ENCODE measurements at regions not wholly inside any gene's neighbourhood (a gene's known extent, or its start where the extent isn't known, plus 50 kb on each side); places are given as distances from the start of the nearest gene placed in this dataset.

DNA sequence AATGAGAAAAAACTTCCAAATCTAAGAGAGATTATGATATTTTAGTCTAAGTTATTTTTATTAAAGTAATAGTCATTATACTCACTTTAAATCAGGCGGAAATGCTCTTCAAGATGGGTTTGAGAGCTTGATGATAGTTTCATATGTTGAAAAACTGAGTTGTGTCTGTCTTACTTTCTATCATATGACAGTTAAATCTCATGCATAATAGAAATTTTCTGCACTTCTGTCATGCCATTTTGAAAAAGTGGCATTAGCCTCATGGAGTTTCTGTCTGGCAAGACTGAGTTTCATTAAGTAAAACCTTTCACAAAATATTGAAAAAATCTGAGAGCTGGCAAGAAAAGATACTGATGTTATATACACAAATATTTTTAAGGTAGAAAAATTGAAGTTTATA, 511.8 kb downstream of the EPHA3 start:
- no peaks in the 10 kb centered on the region for H3K79me2 ChIP-seq (ENCODE audit: insufficient read depth, low read length)

DNA sequence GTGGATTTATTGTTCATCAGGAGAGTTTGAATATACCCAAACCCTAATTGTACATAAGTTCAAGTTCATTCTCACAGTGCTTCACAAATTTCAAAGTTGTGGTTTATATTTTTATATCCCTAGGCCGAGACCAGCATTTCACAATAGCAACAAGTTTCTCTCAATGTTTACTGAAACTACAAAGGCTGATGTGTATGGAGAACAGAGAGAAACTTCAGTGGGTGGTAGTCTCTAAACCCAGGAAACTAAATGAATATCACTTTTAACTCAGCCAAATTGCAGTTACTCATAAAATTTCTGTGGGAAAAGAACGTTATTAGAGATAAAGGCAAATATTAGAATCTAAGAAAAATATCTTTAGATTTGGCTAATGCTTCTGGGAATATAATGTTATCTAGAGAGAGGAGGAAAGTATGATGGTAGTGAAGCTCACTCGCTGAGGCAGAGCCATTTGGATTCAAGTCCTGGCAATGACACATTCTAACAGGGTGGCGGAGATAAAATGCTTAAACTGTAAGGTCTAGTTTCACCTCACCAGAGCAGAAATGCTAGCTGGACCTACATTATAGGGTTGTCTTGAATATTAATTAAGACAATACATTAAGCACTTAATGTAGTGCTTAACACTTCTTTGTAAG, 514.8 kb downstream of the EPHA3 start:
- Histone ChIP-seq H3K4me2 (ENCODE audit: insufficient read depth, low read length) (no peak overlapping the region), H3K27ac (ENCODE audit: low read depth, low read length) (no peak overlapping the region), H3K4me1 (ENCODE audit: insufficient read depth, low read length) (no peaks in the 10 kb centered on the region), H4K20me1 (ENCODE audit: insufficient read depth, low read length) (no peaks in the 10 kb centered on the region), H3K9me3 (ENCODE audit: low read depth, low read length) (no peaks in the 10 kb centered on the region), H3K79me2 (ENCODE audit: insufficient read depth, low read length) (no peaks in the 10 kb centered on the region), H3K27me3 (ENCODE audit: insufficient read depth, low read length) (no peaks in the 10 kb centered on the region), H3K36me3 (ENCODE audit: insufficient read depth, low read length) (no peaks in the 10 kb centered on the region), H2AFZ (ENCODE audit: low read length) (no peak overlapping the region), H3K4me3 (ENCODE audit: insufficient read depth, low read length) (no peak overlapping the region)
- TF ChIP-seq, protein P1, sequence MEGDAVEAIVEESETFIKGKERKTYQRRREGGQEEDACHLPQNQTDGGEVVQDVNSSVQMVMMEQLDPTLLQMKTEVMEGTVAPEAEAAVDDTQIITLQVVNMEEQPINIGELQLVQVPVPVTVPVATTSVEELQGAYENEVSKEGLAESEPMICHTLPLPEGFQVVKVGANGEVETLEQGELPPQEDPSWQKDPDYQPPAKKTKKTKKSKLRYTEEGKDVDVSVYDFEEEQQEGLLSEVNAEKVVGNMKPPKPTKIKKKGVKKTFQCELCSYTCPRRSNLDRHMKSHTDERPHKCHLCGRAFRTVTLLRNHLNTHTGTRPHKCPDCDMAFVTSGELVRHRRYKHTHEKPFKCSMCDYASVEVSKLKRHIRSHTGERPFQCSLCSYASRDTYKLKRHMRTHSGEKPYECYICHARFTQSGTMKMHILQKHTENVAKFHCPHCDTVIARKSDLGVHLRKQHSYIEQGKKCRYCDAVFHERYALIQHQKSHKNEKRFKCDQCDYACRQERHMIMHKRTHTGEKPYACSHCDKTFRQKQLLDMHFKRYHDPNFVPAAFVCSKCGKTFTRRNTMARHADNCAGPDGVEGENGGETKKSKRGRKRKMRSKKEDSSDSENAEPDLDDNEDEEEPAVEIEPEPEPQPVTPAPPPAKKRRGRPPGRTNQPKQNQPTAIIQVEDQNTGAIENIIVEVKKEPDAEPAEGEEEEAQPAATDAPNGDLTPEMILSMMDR (IDR thresholded peaks at IDR 0.05; ENCODE audit: extremely low read depth, low read depth, low read length): no peak
- no peak for DNase-seq (ENCODE audit: insufficient read length, low spot score, missing footprints)

More for the DNA sequence above, 511.8 kb downstream of the EPHA3 start:
- Histone ChIP-seq H3K36me3 (ENCODE audit: insufficient read depth, low read length) (no peaks in the 10 kb centered on the region), H3K27me3 (ENCODE audit: insufficient read depth, low read length) (no peaks in the 10 kb centered on the region), H3K9me3 (ENCODE audit: low read depth, low read length) (no peaks in the 10 kb centered on the region), H3K27ac (ENCODE audit: low read depth, low read length) (no peak overlapping the region), H3K4me2 (ENCODE audit: insufficient read depth, low read length) (no peak overlapping the region), H3K4me1 (ENCODE audit: insufficient read depth, low read length) (no peaks in the 10 kb centered on the region), H3K4me3 (ENCODE audit: insufficient read depth, low read length) (no peak overlapping the region), H4K20me1 (ENCODE audit: insufficient read depth, low read length) (no peaks in the 10 kb centered on the region), H2AFZ (ENCODE audit: low read length) (no peak overlapping the region)
- TF ChIP-seq, protein P1 (IDR thresholded peaks at IDR 0.05; ENCODE audit: extremely low read depth, low read depth, low read length): no peak
- no peak for DNase-seq (ENCODE audit: insufficient read length, low spot score, missing footprints)

DNA sequence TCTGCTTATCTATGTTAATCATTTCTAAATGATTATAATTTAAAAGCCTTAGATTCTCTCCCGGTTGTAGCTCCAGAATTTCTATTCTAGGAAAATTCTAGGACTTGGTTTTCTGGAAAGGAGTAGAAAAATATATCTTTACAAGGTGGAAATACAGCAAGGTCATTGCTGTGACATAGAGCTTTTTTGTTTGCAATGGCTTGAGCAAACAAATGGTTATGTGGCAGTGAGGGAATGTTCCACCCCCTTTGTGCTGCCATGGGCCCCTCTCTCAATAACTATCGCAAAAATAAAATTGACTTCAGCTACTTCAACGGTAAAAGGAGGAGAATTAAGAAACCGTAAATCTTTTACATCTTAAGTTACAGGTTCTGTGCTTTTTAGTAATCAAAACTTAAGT, 517.1 kb downstream of the EPHA3 start:
- Histone ChIP-seq H3K27me3 (ENCODE audit: insufficient read depth, low read length) (no peaks in the 10 kb centered on the region), H3K4me2 (ENCODE audit: insufficient read depth, low read length) (no peak overlapping the region), H2AFZ (ENCODE audit: low read length) (no peak overlapping the region), H3K79me2 (ENCODE audit: insufficient read depth, low read length) (no peaks in the 10 kb centered on the region), H3K4me1 (ENCODE audit: insufficient read depth, low read length) (no peaks in the 10 kb centered on the region), H3K36me3 (ENCODE audit: insufficient read depth, low read length) (no peaks in the 10 kb centered on the region), H3K4me3 (ENCODE audit: insufficient read depth, low read length) (no peak overlapping the region), H3K9me3 (ENCODE audit: low read depth, low read length) (no peaks in the 10 kb centered on the region), H3K27ac (ENCODE audit: low read depth, low read length) (no peak overlapping the region), H4K20me1 (ENCODE audit: insufficient read depth, low read length) (no peaks in the 10 kb centered on the region)
- no peak for DNase-seq (ENCODE audit: insufficient read length, low spot score, missing footprints)
- TF ChIP-seq, protein P1 (IDR thresholded peaks at IDR 0.05; ENCODE audit: extremely low read depth, low read depth, low read length): no peak

DNA sequence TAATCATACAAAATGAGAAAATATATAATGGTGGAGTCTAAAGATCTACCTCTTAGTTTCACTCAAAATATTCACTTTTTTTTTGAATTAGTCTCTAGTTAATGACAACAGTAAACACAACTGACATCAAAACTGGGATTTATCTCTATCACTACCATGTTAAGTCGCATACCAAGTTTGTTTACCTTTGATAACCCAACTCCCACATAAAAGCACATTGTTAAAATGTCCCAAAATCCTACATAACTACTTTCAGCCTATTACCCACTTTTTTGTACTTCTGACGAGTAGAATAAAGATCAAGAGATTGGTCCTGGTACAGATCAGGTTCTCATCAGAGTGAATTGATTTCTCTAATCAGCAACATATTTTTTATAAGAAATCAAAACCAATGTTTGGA, 518.5 kb downstream of the EPHA3 start:
- Histone ChIP-seq H3K27me3 (ENCODE audit: insufficient read depth, low read length) (no peaks in the 10 kb centered on the region), H3K27ac (ENCODE audit: low read depth, low read length) (no peak overlapping the region), H3K4me2 (ENCODE audit: insufficient read depth, low read length) (no peak overlapping the region), H3K4me3 (ENCODE audit: insufficient read depth, low read length) (no peak overlapping the region), H3K79me2 (ENCODE audit: insufficient read depth, low read length) (no peaks in the 10 kb centered on the region), H3K36me3 (ENCODE audit: insufficient read depth, low read length) (no peaks in the 10 kb centered on the region), H4K20me1 (ENCODE audit: insufficient read depth, low read length) (no peaks in the 10 kb centered on the region), H3K4me1 (ENCODE audit: insufficient read depth, low read length) (no peaks in the 10 kb centered on the region), H3K9me3 (ENCODE audit: low read depth, low read length) (no peaks in the 10 kb centered on the region), H2AFZ (ENCODE audit: low read length) (no peak overlapping the region)
- DNase-seq (ENCODE audit: insufficient read length, low spot score, missing footprints): no peak
- TF ChIP-seq, protein P1 (IDR thresholded peaks at IDR 0.05; ENCODE audit: extremely low read depth, low read depth, low read length): no peak

Data from osteoblast (primary cell).